GM12878 (cell line): ENCODE measurements at regions not wholly inside any gene's neighbourhood (a gene's known extent, or its start where the extent isn't known, plus 50 kb on each side); places are given as distances from the start of the nearest gene placed in this dataset.
A peak's percentile ranks its signal among the peaks of the same experiment; 100 is the strongest.

Experiments
- ATAC-seq: fragments of 200-7000 bp; cut with Tn5 transposase; 3 replicates; pipeline ENCODE4 v1.9.1; 2020; ENCODE audit warnings: mild to moderate bottlenecking, moderate library complexity
- BruUV-seq: library from RNA; stranded (reverse); fragments of 400-500 nt; replicated peaks from 2 replicates; lab custom pipeline; 2021; lab: Mats Ljungman, UMichigan
- CTCF ChIA-PET: fragments of 300-600 bp; sonication (Branson Sonifier 250); formaldehyde crosslinking; extraction: SDS; loops from one replicate; lab custom pipeline; 2021; ENCODE audit warnings: inconsistent platforms; lab: Yijun Ruan, JAX
- POLR2A ChIA-PET: fragments of 350-600 bp; formaldehyde crosslinking; extraction: SDS; loops from one replicate; lab custom pipeline; 2021; ENCODE audit warnings: inconsistent platforms; lab: Charles Lee
- RAD21 ChIA-PET: fragments of 300-600 bp; sonication (Branson Sonifier 250); formaldehyde crosslinking; loops from one replicate; lab custom pipeline; 2023; ENCODE audit warnings: antibody characterized with exemption; ENCODE audit not compliant: unreplicated experiment; lab: Charles Lee
- SMC1A ChIA-PET: fragments of 300-600 bp; sonication (Branson Sonifier 250); formaldehyde crosslinking; loops from one replicate; lab custom pipeline; 2023; ENCODE audit not compliant: unreplicated experiment, uncharacterized antibody; lab: Charles Lee
- DNase-seq: peaks from one replicate; pipeline ENCODE4 v3.0.0-alpha.2; 2011; ENCODE audit warnings: low read depth, low spot score
- FAIRE-seq: peaks from 3 replicates; lab custom pipeline; 2011; peaks lifted over from hg19 to GRCh38; lab: Jason Lieb, UNC
- H2AFZ ChIP-seq: 2 replicates; pipeline ENCODE4 v1.6.0; 2011; ENCODE audit warnings: low read depth, low read length, control low read depth; ENCODE audit not compliant: control insufficient read depth
- H3K27ac ChIP-seq: 2 replicates; pipeline ENCODE4 v1.5.1; 2011; ENCODE audit warnings: control low read depth; ENCODE audit not compliant: control insufficient read depth, insufficient read depth
- H3K27me3 ChIP-seq, 2 experiments: replicated peaks in 1 of 2; 2 replicates each; pipeline versions ENCODE4 v1.6.0 to v1.6.1; 2011; ENCODE audit warnings: low read length in 1 of 2; ENCODE audit not compliant: control insufficient read depth in 2 of 2, insufficient read depth in 2 of 2
- H3K36me3 ChIP-seq, 2 experiments: 2 replicates each; pipeline ENCODE4 v1.5.1; 2011; ENCODE audit warnings: low read length in 1 of 2; ENCODE audit not compliant: control insufficient read depth in 2 of 2, insufficient read depth in 2 of 2
- H3K4me1 ChIP-seq: 2 replicates; pipeline ENCODE4 v1.6.1; 2011; ENCODE audit warnings: mild to moderate bottlenecking, low read length, moderate library complexity, mixed read lengths; ENCODE audit not compliant: control insufficient read depth, insufficient read depth
- H3K4me2 ChIP-seq: 2 replicates; pipeline ENCODE4 v1.6.0; 2011; ENCODE audit warnings: control low read depth; ENCODE audit not compliant: control insufficient read depth, insufficient read depth
- H3K4me3 ChIP-seq: fragments of 200-600 bp; sonication (generic); 2 replicates; pipeline ENCODE4 v1.5.1; 2016
- H3K79me2 ChIP-seq: 2 replicates; pipeline ENCODE4 v1.6.0; 2011; ENCODE audit warnings: low read length; ENCODE audit not compliant: control insufficient read depth, insufficient read depth
- H3K9ac ChIP-seq: 2 replicates; pipeline ENCODE4 v1.8.0; 2011; ENCODE audit warnings: low read length, control low read depth, mixed read lengths; ENCODE audit not compliant: control insufficient read depth, insufficient read depth
- H3K9me3 ChIP-seq: replicated peaks from 3 replicates; pipeline ENCODE4 v1.5.1; 2011; ENCODE audit warnings: mild to moderate bottlenecking, low read length; ENCODE audit not compliant: control insufficient read depth, insufficient read depth
- H4K20me1 ChIP-seq: 2 replicates; pipeline ENCODE4 v1.6.0; 2011; ENCODE audit not compliant: control insufficient read depth, insufficient read depth
- BACH1 ChIP-seq: fragments of 450-650 bp; IDR thresholded peaks from 2 replicates; pipeline ENCODE4 v1.6.1; 2017; ENCODE audit warnings: mild to moderate bottlenecking, borderline replicate concordance
- BHLHE40 ChIP-seq, 2 experiments: fragments of 450-650 bp in 1 of 2; IDR thresholded peaks; 2 replicates each; pipeline ENCODE4 v1.6.1; 2011 to 2017; ENCODE audit warnings: low read depth in 2 of 2, borderline replicate concordance in 1 of 2, improper control_type of control experiment in 1 of 2, low read length in 1 of 2, mild to moderate bottlenecking in 1 of 2
- DPF2 ChIP-seq: fragments of 450-650 bp; IDR thresholded peaks from 2 replicates; pipeline ENCODE4 v1.6.1; 2017; ENCODE audit warnings: mild to moderate bottlenecking
- ETV6 ChIP-seq, 2 experiments: fragments of 450-650 bp in 1 of 2; IDR thresholded peaks in 1 of 2; conservative IDR thresholded peaks in 1 of 2; 2 replicates each; pipeline ENCODE4 v1.6.1; 2014; ENCODE audit warnings: antibody characterized with exemption in 1 of 2, borderline replicate concordance in 1 of 2, low read depth in 1 of 2, mild to moderate bottlenecking in 1 of 2, moderate library complexity in 1 of 2
- SIN3A ChIP-seq: IDR thresholded peaks from 2 replicates; pipeline ENCODE4 v1.6.1; 2012; ENCODE audit warnings: low read depth, low read length, improper control_type of control experiment
- SPI1 ChIP-seq: IDR thresholded peaks from 2 replicates; pipeline ENCODE4 v1.6.1; 2011; ENCODE audit warnings: low read depth, mild to moderate bottlenecking, low read length, moderate library complexity, borderline replicate concordance; ENCODE audit not compliant: insufficient read depth
- WRNIP1 ChIP-seq: IDR thresholded peaks from 2 replicates; pipeline ENCODE4 v1.6.1; 2011; ENCODE audit warnings: low read depth, low read length, improper control_type of control experiment, borderline replicate concordance
- YBX1 ChIP-seq: fragments of 450-650 bp; IDR thresholded peaks from 2 replicates; pipeline ENCODE4 v1.6.1; 2016; ENCODE audit warnings: antibody characterized with exemption
- WGBS: methylation state at CpG from one replicate; pipeline ENCODE4 v1.1.6; 2016; ENCODE audit warnings: low lambda C conversion rate; ENCODE audit not compliant: insufficient replicate concordance, insufficient coverage; ENCODE audit errors: missing lambda C conversion rate; 5-methylcytosine and 5-hydroxymethylcytosine counted together
- in situ Hi-C: fragments of 300-500 bp; cut with MboI; formaldehyde crosslinking; loops from 9 replicates; pipeline ENCODE4 v1.14.3; 2018; ENCODE audit warnings: mixed read lengths
- intact Hi-C: fragments of 100-400 bp; cut with micrococcal nuclease; formaldehyde crosslinking; loops from one replicate; pipeline ENCODE4 v1.14.2; 2022; ENCODE audit not compliant: unreplicated experiment
- TF ChIP-seq, protein P1 (sequence below): fragments of 450-650 bp; IDR thresholded peaks from 2 replicates; pipeline ENCODE4 v1.6.1; 2016; ENCODE audit warnings: mild to moderate bottlenecking

- ChIA-PET RAD21 (interaction anchor here (1.3 to 1.6 kb wide), 2 partner anchors 10 to 11 kb away, joined by 3 to 4 read pairs; no protein-coding TSS in a partner anchor), SMC1A (interaction anchor here (0.6 to 1.4 kb wide), 7 partner anchors 9 to 85 kb away, joined by 3 to 6 read pairs (median 3); no protein-coding TSS in a partner anchor), CTCF (interaction anchor here (1.1 kb wide), 1 partner anchor 10 kb away, joined by 3 read pairs; no protein-coding TSS in a partner anchor), POLR2A (no interaction called here)
- ATAC-seq (peak; percentile 64), FAIRE-seq (no peak), DNase-seq (no peak)
- Histone ChIP-seq H3K27ac (no peak overlapping the region), H3K36me3 (no peaks in the 10 kb centered on the region), H3K4me1 (no peaks in the 10 kb centered on the region), H3K4me3 (no peak overlapping the region), H3K79me2 (no peaks in the 10 kb centered on the region), H3K9me3 (no peaks in the 10 kb centered on the region), H3K27me3 (no peaks in the 10 kb centered on the region), H3K4me2 (no peak overlapping the region), H4K20me1 (no peaks in the 10 kb centered on the region), H3K9ac (no peak overlapping the region), H2AFZ (no peak overlapping the region)
- intact Hi-C loops, result no loop called here
- BruUV-seq, result no TSS peak
- in situ Hi-C loops, result no loop called here
- TF ChIP-seq, protein P1, sequence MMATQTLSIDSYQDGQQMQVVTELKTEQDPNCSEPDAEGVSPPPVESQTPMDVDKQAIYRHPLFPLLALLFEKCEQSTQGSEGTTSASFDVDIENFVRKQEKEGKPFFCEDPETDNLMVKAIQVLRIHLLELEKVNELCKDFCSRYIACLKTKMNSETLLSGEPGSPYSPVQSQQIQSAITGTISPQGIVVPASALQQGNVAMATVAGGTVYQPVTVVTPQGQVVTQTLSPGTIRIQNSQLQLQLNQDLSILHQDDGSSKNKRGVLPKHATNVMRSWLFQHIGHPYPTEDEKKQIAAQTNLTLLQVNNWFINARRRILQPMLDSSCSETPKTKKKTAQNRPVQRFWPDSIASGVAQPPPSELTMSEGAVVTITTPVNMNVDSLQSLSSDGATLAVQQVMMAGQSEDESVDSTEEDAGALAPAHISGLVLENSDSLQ, result peak; percentile 16; the same call in 1 of the 2 replicates
- TF ChIP-seq BHLHE40 (IDR thresholded peaks at IDR 0.05; ENCODE audit: borderline replicate concordance in 1 of 2, low read depth in 2 of 2, low read length in 1 of 2), result 0 out of 4 replicates have a peak, but pooled peaks of 1 of the 2 experiments have one; percentile 45
- no peak for TF ChIP-seq WRNIP1
- 0 out of 2 replicates have a peak, but pooled peaks have one; percentile 15 for TF ChIP-seq SPI1
- no peak for TF ChIP-seq SIN3A
- WGBS, result 93% methylated on average over 1 of the region's 1 CpG
These were observed 166.9 kb downstream of the DLEU7 start for GRCh38 chr13:50676602-50677001.

- Histone ChIP-seq H3K9ac (no peak overlapping the region), H4K20me1 (no peaks in the 10 kb centered on the region), H3K4me1 (no peaks in the 10 kb centered on the region), H2AFZ (no peak overlapping the region), H3K79me2 (no peaks in the 10 kb centered on the region), H3K27ac (no peak overlapping the region), H3K4me3 (no peak overlapping the region), H3K9me3 (no peaks in the 10 kb centered on the region), H3K27me3 (no peaks in the 10 kb centered on the region)
- DNase-seq, result no peak
- RAD21 ChIA-PET, result interaction anchor here (1.3 to 1.6 kb wide), 2 partner anchors 9 to 11 kb away, joined by 3 to 4 read pairs; no protein-coding TSS in a partner anchor
- 11% methylated on average over 5 of the region's 5 CpGs for WGBS
- in situ Hi-C loops, result no loop called here
- no peak for ATAC-seq
- no peak for FAIRE-seq
- BruUV-seq, result no TSS peak
- no peak for TF ChIP-seq YBX1
- no peak for TF ChIP-seq ETV6 (conservative IDR thresholded peaks at IDR 0.05 in 1 of 2, IDR thresholded peaks at IDR 0.05 in 1 of 2; ENCODE audit: borderline replicate concordance in 1 of 2, low read depth in 1 of 2)
- no peak for TF ChIP-seq BACH1
- TF ChIP-seq DPF2, result no peak
- TF ChIP-seq, all 136 proteins: peak for 0
- ChIA-PET SMC1A (interaction anchor here (0.6 to 1.4 kb wide), 6 partner anchors 9 to 85 kb away, joined by 3 to 8 read pairs (median 4); no protein-coding TSS in a partner anchor), CTCF (interaction anchor here (1.1 kb wide), 1 partner anchor 9 kb away, joined by 3 read pairs; no protein-coding TSS in a partner anchor), POLR2A (no interaction called here)
- Histone ChIP-seq H3K4me2 (no peak overlapping the region), H3K36me3 (no peaks in the 10 kb centered on the region)
- intact Hi-C loops, result no loop called here
These were observed 166.2 kb downstream of the DLEU7 start for GRCh38 chr13:50677258-50677657.
